Naive thymus-derived CD8-positive, alpha-beta T cell (primary cell): ENCODE measurements at regions not wholly inside any gene's neighbourhood (a gene's known extent, or its start where the extent isn't known, plus 50 kb on each side); places are given as distances from the start of the nearest gene placed in this dataset.
"Not testable (repeated sequence)": the region's sequence is repeated elsewhere in the genome, so short reads cannot be mapped to it uniquely, and the experiment has no call there.

Source experiments
- ATAC-seq, 2 donors: fragments of 150-1000 bp; cut with Tn5 transposase in 1 of 2; sonication (Bioruptor Pico), chemical (Tn5 transposase) in 1 of 2; 1 replicate in 1 of 2; 2 replicates in 1 of 2; pipeline ENCODE4 v1.10.0; 2021; ENCODE audit warnings: mild to moderate bottlenecking in 2 of 2, moderate library complexity in 2 of 2
- POLR2A ChIA-PET: fragments of 350-600 bp; sonication (Branson Sonifier 250); formaldehyde crosslinking; loops from one replicate; lab custom pipeline; 2021; ENCODE audit warnings: antibody characterized with exemption; lab: Charles Lee
- DNase-seq, 10 donors: peaks; one replicate each; pipeline versions ENCODE4 v3.0.0 to v3.0.0-alpha.2; 2020 to 2022
- H3K27ac Mint-ChIP-seq, 10 donors: one replicate each; pipeline ENCODE4 v1.8.0; 2020 to 2022; ENCODE audit warnings: mild to moderate bottlenecking in 10 of 10, mixed read lengths in 10 of 10, moderate library complexity in 4 of 10, inconsistent platforms in 1 of 10
- H3K27me3 Mint-ChIP-seq, 5 donors: one replicate each; pipeline ENCODE4 v1.8.0; 2021 to 2022; ENCODE audit warnings: mixed read lengths in 5 of 5
- H3K36me3 Mint-ChIP-seq, 3 donors: one replicate each; pipeline ENCODE4 v1.8.0; 2020 to 2022; ENCODE audit warnings: mixed read lengths in 3 of 3, mild to moderate bottlenecking in 2 of 3, inconsistent platforms in 1 of 3
- H3K4me1 Mint-ChIP-seq, 4 donors: one replicate each; pipeline ENCODE4 v1.8.0; 2021 to 2022; ENCODE audit warnings: mixed read lengths in 4 of 4
- H3K4me3 Mint-ChIP-seq, 10 donors: one replicate each; pipeline ENCODE4 v1.8.0; 2020 to 2022; ENCODE audit warnings: mild to moderate bottlenecking in 10 of 10, mixed read lengths in 10 of 10, moderate library complexity in 6 of 10, inconsistent platforms in 1 of 10
- H3K9me3 Mint-ChIP-seq, 9 donors: one replicate each; pipeline ENCODE4 v1.8.0; 2020 to 2022; ENCODE audit warnings: mixed read lengths in 9 of 9, mild to moderate bottlenecking in 3 of 9, inconsistent platforms in 1 of 9, moderate library complexity in 1 of 9

DNA sequence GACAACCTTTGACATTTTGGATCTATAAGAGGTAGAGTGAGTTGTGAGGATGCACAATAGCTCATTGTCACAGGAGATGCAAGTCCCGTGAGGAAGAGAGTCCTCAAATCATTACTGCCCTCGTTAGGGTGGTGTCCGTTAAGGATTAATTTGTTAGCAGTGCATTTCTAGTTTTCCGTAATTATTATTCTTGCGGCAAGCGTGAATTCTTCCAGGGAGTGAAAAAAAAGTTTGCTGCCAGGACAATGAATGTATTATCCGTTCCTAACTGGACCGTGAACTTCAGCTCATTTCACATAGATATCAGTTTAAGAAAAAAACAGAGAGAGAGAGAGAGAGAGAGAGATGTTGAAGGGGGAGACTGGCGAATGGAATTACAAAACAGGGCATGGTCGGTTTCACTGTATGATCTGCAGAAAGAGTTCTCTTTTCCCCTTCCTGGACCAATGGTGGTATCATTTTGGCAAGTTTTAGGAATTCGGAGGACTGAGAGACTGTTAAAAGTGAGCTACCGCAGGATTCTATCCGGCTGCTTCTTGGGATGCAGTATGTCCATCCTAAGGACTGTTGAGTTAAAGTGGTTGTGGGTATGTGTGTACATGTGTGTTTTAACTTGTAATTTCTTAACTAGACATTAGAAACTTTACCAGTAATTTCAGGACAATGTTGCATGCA lies 216.0 kb upstream of the NFIA start:
- Mint-ChIP-seq H3K4me3 (no peak overlapping the region), H3K36me3 (no peaks in the 10 kb centered on the region), H3K9me3 (no peaks in the 10 kb centered on the region), H3K27ac (no peak overlapping the region), H3K27me3 (peaks cover 3 to 14% (median 5%) of the 10 kb centered on the region in 5 donors), H3K4me1 (no peaks in the 10 kb centered on the region)
- DNase-seq (no peak), ATAC-seq (no peak)
- POLR2A ChIA-PET: no interaction called here

- H3K4me3 Mint-ChIP-seq: no peak overlapping the region
- H3K27ac Mint-ChIP-seq: no peak overlapping the region
- no peaks in the 10 kb centered on the region for H3K9me3 Mint-ChIP-seq
- peaks cover 5 to 26% (median 7%) of the 10 kb centered on the region in 5 donors for H3K27me3 Mint-ChIP-seq
- POLR2A ChIA-PET: no interaction called here
- H3K36me3 Mint-ChIP-seq: no peaks in the 10 kb centered on the region
- H3K4me1 Mint-ChIP-seq: no peaks in the 10 kb centered on the region
- no peak for DNase-seq
- ATAC-seq: no peak
Measured at GRCh38 chr1:60865166-60865565, 217.2 kb upstream of the NFIA start.

DNA sequence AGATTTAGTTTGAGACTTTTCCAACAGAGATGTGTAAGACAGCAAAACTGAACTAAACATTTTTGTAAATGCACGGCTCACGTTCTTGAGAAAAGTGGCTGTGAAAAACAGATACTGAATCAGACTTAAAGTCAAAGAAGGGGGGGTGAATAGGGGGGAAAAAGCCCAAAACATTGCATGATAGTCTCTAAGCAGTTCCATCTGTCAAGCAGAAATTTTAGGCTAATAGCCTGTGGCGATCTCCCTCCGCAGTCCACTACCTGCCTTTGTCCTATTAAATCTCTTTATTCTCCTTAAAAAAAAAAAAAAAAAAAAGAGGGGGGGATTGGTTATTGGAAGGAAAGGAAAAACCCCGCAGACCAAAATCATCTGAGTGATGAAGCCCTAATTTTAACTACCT lies 217.6 kb upstream of the NFIA start:
- POLR2A ChIA-PET: no interaction called here
- no peak overlapping the region for H3K4me3 Mint-ChIP-seq

DNA sequence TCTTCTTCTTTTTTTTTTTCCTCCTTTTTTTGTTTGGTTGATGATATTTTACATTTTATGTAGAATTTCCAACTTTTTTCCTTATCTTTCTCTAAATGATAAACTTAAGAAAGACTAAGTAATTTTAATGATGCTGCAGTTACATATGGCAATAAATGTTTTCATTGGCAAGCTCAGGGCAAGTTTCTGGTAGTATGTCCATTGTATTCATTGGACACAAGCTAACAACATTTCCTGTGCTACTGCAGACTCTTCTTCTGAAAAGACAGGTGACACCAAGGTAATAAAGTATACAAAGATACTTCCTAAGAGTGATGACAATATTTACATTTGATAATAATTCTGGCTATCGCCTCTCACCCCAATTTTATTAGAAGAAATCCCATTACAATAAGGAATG lies 219.2 kb upstream of the NFIA start:
- DNase-seq (no peak), ATAC-seq (no peak)
- peaks cover 4 to 27% (median 7%) of the 10 kb centered on the region in 5 donors for H3K27me3 Mint-ChIP-seq
- no peak overlapping the region for H3K27ac Mint-ChIP-seq
- no peaks in the 10 kb centered on the region for H3K4me1 Mint-ChIP-seq
- no peak overlapping the region for H3K4me3 Mint-ChIP-seq
- H3K9me3 Mint-ChIP-seq: no peaks in the 10 kb centered on the region
- no peaks in the 10 kb centered on the region for H3K36me3 Mint-ChIP-seq
- POLR2A ChIA-PET: no interaction called here

More for the DNA sequence above, 217.6 kb upstream of the NFIA start:
- no peak for DNase-seq
- Mint-ChIP-seq H3K36me3 (no peaks in the 10 kb centered on the region), H3K9me3 (no peaks in the 10 kb centered on the region), H3K27ac (no peak overlapping the region), H3K4me1 (no peaks in the 10 kb centered on the region), H3K27me3 (peaks cover 5 to 27% (median 7%) of the 10 kb centered on the region in 5 donors)
- ATAC-seq: no peak

DNA sequence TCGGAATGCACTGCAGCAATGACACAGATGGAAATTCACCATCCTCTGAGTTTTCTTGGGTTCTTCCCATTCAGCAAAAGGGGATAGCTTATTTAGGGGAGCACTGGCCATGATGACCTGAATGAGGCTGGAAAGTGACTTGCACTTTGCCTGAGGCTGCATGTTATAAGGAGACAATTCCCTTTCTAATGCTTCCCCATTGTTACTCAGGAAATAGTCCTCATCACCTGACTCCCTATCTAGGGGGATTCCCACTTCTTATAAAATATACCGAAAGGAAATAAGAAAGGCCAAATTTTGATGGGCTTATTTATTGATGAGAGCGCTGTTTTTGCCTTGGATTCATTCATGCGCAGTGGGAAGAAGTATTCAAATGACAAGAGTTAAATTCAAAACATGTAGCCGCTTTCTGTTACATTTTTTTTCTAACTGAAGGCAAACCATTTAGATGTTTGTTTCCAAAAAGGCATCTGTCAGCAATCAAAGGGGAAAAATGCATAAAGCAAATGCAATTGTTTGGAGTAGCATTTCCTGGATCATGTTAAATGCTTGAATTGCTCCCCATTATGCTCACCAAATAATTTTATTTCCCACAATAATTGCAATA lies 220.3 kb upstream of the NFIA start:
- no peak overlapping the region for H3K27ac Mint-ChIP-seq
- POLR2A ChIA-PET: no interaction called here
- no peak overlapping the region for H3K4me3 Mint-ChIP-seq
- no peak for ATAC-seq
- DNase-seq: no peak
- H3K36me3 Mint-ChIP-seq: no peaks in the 10 kb centered on the region
- H3K9me3 Mint-ChIP-seq: no peaks in the 10 kb centered on the region
- no peaks in the 10 kb centered on the region for H3K4me1 Mint-ChIP-seq
- peaks cover 4 to 27% (median 7%) of the 10 kb centered on the region in 5 donors for H3K27me3 Mint-ChIP-seq

DNA sequence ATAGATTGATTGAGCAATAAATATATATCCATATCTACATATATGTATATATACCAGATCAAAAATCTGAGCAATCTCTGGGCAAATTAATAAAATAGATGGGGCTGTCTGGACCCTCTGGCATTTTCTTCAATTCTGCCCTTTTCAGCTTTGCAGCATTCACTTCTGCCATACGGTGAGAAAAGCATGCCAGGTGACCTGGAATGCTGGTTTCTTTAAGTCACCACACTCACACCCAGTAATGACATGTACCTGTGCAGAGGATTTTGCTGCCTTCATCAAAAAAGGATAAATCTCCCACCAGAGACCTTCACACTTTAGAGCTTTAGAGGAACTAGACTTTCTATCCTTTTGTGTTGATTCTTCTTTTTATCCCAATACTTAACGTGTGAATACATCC lies 223.2 kb upstream of the NFIA start:
- no peak overlapping the region for H3K4me3 Mint-ChIP-seq
- POLR2A ChIA-PET: no interaction called here
- no peak for DNase-seq
- no peaks in the 10 kb centered on the region for H3K4me1 Mint-ChIP-seq
- no peaks in the 10 kb centered on the region for H3K9me3 Mint-ChIP-seq
- no peak overlapping the region for H3K27ac Mint-ChIP-seq
- ATAC-seq: no peak
- H3K27me3 Mint-ChIP-seq: peaks cover 4 to 37% (median 10%) of the 10 kb centered on the region in 5 donors
- no peaks in the 10 kb centered on the region for H3K36me3 Mint-ChIP-seq

GRCh38 chr1:60857851-60858250 lies 224.5 kb upstream of the NFIA start:
- Mint-ChIP-seq H3K27me3 (peaks cover 2 to 28% (median 8%) of the 10 kb centered on the region in 5 donors), H3K4me1 (no peaks in the 10 kb centered on the region), H3K4me3 (no peak overlapping the region), H3K36me3 (no peaks in the 10 kb centered on the region), H3K27ac (no peak overlapping the region), H3K9me3 (no peaks in the 10 kb centered on the region)
- POLR2A ChIA-PET: no interaction called here
- DNase-seq (no peak), ATAC-seq (no peak)

GRCh38 chr1:60850084-60850483 lies 232.3 kb upstream of the NFIA start:
- H3K4me1 Mint-ChIP-seq: no peaks in the 10 kb centered on the region

GRCh38 chr1:60849401-60849800 lies 233.0 kb upstream of the NFIA start:
- POLR2A ChIA-PET: no interaction called here
- Mint-ChIP-seq H3K9me3 (peaks cover 0 to 27% (median 4%) of the 10 kb centered on the region in 9 donors), H3K27ac (no peak overlapping the region), H3K36me3 (no peaks in the 10 kb centered on the region), H3K4me1 (no peaks in the 10 kb centered on the region), H3K27me3 (peaks cover 0 to 14% (median 8%) of the 10 kb centered on the region in 5 donors), H3K4me3 (no peak overlapping the region)
- no peak for DNase-seq
- ATAC-seq: no peak

More at GRCh38 chr1:60850084-60850483, 232.3 kb upstream of the NFIA start:
- Mint-ChIP-seq H3K27ac (no peak overlapping the region), H3K9me3 (peaks cover 0 to 20% (median 2%) of the 10 kb centered on the region in 9 donors), H3K27me3 (peaks cover 2 to 11% (median 8%) of the 10 kb centered on the region in 5 donors), H3K4me3 (no peak overlapping the region), H3K36me3 (no peaks in the 10 kb centered on the region)
- POLR2A ChIA-PET: no interaction called here
- no peak for ATAC-seq
- DNase-seq: no peak

DNA sequence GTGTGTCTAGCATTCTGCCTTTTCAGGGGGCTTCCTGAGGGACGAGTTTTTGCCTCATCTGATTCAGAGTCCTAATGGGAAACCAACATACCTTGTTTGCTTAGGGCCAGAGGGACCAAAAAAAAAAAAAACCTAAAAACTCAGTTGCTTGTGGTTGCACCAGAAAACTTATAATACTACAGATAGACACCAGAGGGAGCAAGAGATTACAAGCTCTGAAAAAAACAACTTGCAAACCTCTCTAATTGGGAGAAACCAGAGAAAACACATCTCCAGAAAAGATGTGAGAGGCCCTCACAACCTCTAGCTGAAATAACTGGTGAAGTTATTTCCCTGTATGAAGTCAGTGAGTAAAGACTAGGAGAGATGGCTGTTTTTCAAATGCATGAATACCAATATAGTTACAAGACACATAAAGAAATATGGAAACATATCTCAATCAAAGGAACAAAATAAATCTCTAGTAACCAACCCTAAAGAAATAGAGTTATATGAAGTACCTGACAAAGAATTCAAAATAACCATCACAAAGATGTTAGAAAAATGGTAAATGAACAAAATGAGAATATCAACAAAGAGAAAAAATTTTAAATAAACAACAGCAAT lies 233.7 kb upstream of the NFIA start:
- Mint-ChIP-seq H3K27me3 (peaks cover 0 to 15% (median 8%) of the 10 kb centered on the region in 5 donors), H3K36me3 (no peaks in the 10 kb centered on the region), H3K4me3 (no peak overlapping the region), H3K4me1 (no peaks in the 10 kb centered on the region), H3K27ac (no peak overlapping the region), H3K9me3 (peaks cover 0 to 30% (median 5%) of the 10 kb centered on the region in 9 donors)
- POLR2A ChIA-PET: no interaction called here
- ATAC-seq (no peak), DNase-seq (peak in 1 of 10 donors; percentile 1)

DNA sequence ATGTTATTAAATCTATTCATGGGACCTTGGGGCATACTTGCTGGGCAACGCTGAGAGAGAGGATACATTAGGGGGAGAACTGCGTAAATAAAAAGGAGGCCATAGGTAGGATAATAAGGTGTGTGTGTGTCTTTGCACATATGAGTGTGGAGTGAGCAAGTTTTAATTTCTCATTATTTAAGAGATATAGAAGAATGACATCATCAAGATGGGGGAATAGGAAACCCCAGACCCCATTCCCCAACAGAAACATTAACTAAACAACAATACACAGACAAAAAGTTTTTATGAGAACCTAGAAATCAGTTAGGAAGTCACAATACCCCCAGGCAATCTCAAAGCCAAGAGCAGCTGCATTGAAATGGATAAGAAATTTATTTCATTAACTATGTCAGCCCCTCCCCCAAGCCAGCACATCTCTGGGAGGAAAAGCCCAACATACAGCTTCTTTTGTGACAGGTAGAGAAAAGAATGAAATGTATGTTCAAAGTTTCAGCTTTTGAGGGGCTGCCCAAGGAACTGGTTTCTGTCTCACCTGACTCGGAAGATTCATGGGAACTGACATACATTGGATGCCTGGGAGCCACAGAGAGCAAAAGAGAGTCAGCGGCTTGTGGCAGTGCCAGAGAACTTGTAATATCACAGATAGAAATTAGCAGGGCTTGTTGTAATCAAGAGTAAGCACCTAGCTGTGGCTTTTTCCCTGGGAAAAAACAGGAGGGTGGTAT lies 234.3 kb upstream of the NFIA start:
- Mint-ChIP-seq H3K4me3 (no peak overlapping the region), H3K27ac (no peak overlapping the region), H3K9me3 (peaks cover 0 to 30% (median 5%) of the 10 kb centered on the region in 9 donors), H3K27me3 (peaks cover 0 to 15% (median 8%) of the 10 kb centered on the region in 5 donors), H3K36me3 (no peaks in the 10 kb centered on the region), H3K4me1 (no peaks in the 10 kb centered on the region)
- no peak for DNase-seq
- no peak for ATAC-seq
- POLR2A ChIA-PET: no interaction called here

- POLR2A ChIA-PET: no interaction called here
- ATAC-seq (no peak), DNase-seq (no peak)
- no peaks in the 10 kb centered on the region for H3K4me1 Mint-ChIP-seq
- H3K36me3 Mint-ChIP-seq: no peaks in the 10 kb centered on the region
- H3K4me3 Mint-ChIP-seq: no peak overlapping the region
- H3K27ac Mint-ChIP-seq: no peak overlapping the region
- peaks cover 0 to 30% (median 5%) of the 10 kb centered on the region in 9 donors for H3K9me3 Mint-ChIP-seq
- H3K27me3 Mint-ChIP-seq: peaks cover 0 to 16% (median 8%) of the 10 kb centered on the region in 5 donors
Measured at GRCh38 chr1:60847391-60847790, 235.0 kb upstream of the NFIA start.

GRCh38 chr1:60845659-60846058 lies 236.7 kb upstream of the NFIA start:
- POLR2A ChIA-PET, H3K4me1 Mint-ChIP-seq, DNase-seq, H3K36me3 Mint-ChIP-seq, H3K4me3 Mint-ChIP-seq, H3K27ac Mint-ChIP-seq, ATAC-seq: not testable (repeated sequence)
- Mint-ChIP-seq H3K27me3 (peaks cover 0 to 23% (median 8%) of the 10 kb centered on the region in 5 donors), H3K9me3 (peaks cover 0 to 30% (median 5%) of the 10 kb centered on the region in 9 donors)
